Chondrocyte (in vitro differentiated cells): ENCODE measurements at regions not wholly inside any gene's neighbourhood (a gene's known extent, or its start where the extent isn't known, plus 50 kb on each side); places are given as distances from the start of the nearest gene placed in this dataset.

Experiments used
- DNase-seq: peaks from one replicate; pipeline ENCODE4 v3.0.0; 2021; ENCODE audit warnings: mixed read lengths, low spot score
- H3K27ac Mint-ChIP-seq: one replicate; pipeline ENCODE4 v1.8.0; 2021; ENCODE audit warnings: mild to moderate bottlenecking, moderate library complexity, mixed read lengths; ENCODE audit not compliant: unreplicated experiment
- H3K27me3 Mint-ChIP-seq: 2 replicates; pipeline ENCODE4 v1.8.0; 2021; ENCODE audit warnings: low read depth, mixed read lengths
- H3K36me3 Mint-ChIP-seq: 2 replicates; pipeline ENCODE4 v1.8.0; 2021; ENCODE audit warnings: low read depth, mixed read lengths
- H3K4me1 Mint-ChIP-seq: 2 replicates; pipeline ENCODE4 v1.8.0; 2021; ENCODE audit warnings: low read depth, mild to moderate bottlenecking, mixed read lengths
- H3K4me3 Mint-ChIP-seq: one replicate; pipeline ENCODE4 v1.8.0; 2021; ENCODE audit warnings: mild to moderate bottlenecking, moderate library complexity, mixed read lengths; ENCODE audit not compliant: unreplicated experiment
- H3K9me3 Mint-ChIP-seq: 2 replicates; pipeline ENCODE4 v1.8.0; 2021; ENCODE audit warnings: low read depth, mixed read lengths
- CTCF ChIP-seq: fragments of 200-600 bp; sonication (generic); IDR thresholded peaks from 2 replicates; pipeline ENCODE4 v1.5.0; 2021; ENCODE audit warnings: antibody characterized with exemption, mild to moderate bottlenecking, moderate library complexity

- DNase-seq, result no peak
- Mint-ChIP-seq H3K4me1 (no peaks in the 10 kb centered on the region), H3K36me3 (no peaks in the 10 kb centered on the region), H3K27ac (no peak overlapping the region), H3K9me3 (peaks cover 13% of the 10 kb centered on the region), H3K4me3 (no peak overlapping the region), H3K27me3 (no peaks in the 10 kb centered on the region)
- TF ChIP-seq CTCF, result no peak
Observed at GRCh38 chr2:52776571-52776970, 991.0 kb upstream of the CHAC2 start.

GRCh38 chr2:52775674-52776073 lies 991.9 kb upstream of the CHAC2 start:
- DNase-seq, result no peak
- H3K4me3 Mint-ChIP-seq, result no peak overlapping the region
- peaks cover 19% of the 10 kb centered on the region for H3K9me3 Mint-ChIP-seq
- no peak for TF ChIP-seq CTCF
- H3K27ac Mint-ChIP-seq, result no peak overlapping the region
- no peaks in the 10 kb centered on the region for H3K4me1 Mint-ChIP-seq
- no peaks in the 10 kb centered on the region for H3K36me3 Mint-ChIP-seq
- H3K27me3 Mint-ChIP-seq, result no peaks in the 10 kb centered on the region

- H3K9me3 Mint-ChIP-seq, result peaks cover 32% of the 10 kb centered on the region
- no peak for DNase-seq
- H3K27ac Mint-ChIP-seq, result no peak overlapping the region
- peaks cover 2% of the 10 kb centered on the region for H3K27me3 Mint-ChIP-seq
- no peak for TF ChIP-seq CTCF
- no peaks in the 10 kb centered on the region for H3K4me1 Mint-ChIP-seq
- no peak overlapping the region for H3K4me3 Mint-ChIP-seq
- H3K36me3 Mint-ChIP-seq, result no peaks in the 10 kb centered on the region
Observed at GRCh38 chr2:52765735-52766134, 1001.9 kb upstream of the CHAC2 start.

GRCh38 chr2:52749764-52750163 lies 1017.8 kb upstream of the CHAC2 start:
- DNase-seq, result no peak
- peaks cover 3% of the 10 kb centered on the region for H3K27me3 Mint-ChIP-seq
- no peaks in the 10 kb centered on the region for H3K36me3 Mint-ChIP-seq
- peaks cover 18% of the 10 kb centered on the region for H3K9me3 Mint-ChIP-seq
- H3K4me1 Mint-ChIP-seq, result no peaks in the 10 kb centered on the region
- no peak overlapping the region for H3K4me3 Mint-ChIP-seq
- H3K27ac Mint-ChIP-seq, result no peak overlapping the region
- TF ChIP-seq CTCF, result no peak

GRCh38 chr2:52745144-52745543 lies 1022.5 kb upstream of the CHAC2 start:
- H3K36me3 Mint-ChIP-seq, result no peaks in the 10 kb centered on the region
- peaks cover 18% of the 10 kb centered on the region for H3K9me3 Mint-ChIP-seq
- no peak for DNase-seq
- no peak overlapping the region for H3K27ac Mint-ChIP-seq
- peaks cover 2% of the 10 kb centered on the region for H3K27me3 Mint-ChIP-seq
- H3K4me3 Mint-ChIP-seq, result no peak overlapping the region
- no peaks in the 10 kb centered on the region for H3K4me1 Mint-ChIP-seq
- no peak for TF ChIP-seq CTCF
